Thyroid gland (tissue), 4 donors: ENCODE measurements at regions not wholly inside any gene's neighbourhood (a gene's known extent, or its start where the extent isn't known, plus 50 kb on each side); places are given as distances from the start of the nearest gene placed in this dataset.
A peak's percentile ranks its signal among the peaks of the same experiment; 100 is the strongest.
"Not testable (repeated sequence)": the region's sequence is repeated elsewhere in the genome, so short reads cannot be mapped to it uniquely, and the experiment has no call there.

Experiments
- DNase-seq, 2 donors: peaks; one replicate each; pipeline ENCODE4 v3.0.0-alpha.2; 2019
- H3K27ac ChIP-seq, 3 donors: fragments of 200-600 bp; sonication (generic); 1 replicate in 2 of 3; 2 replicates in 1 of 3; pipeline ENCODE4 v1.5.1; 2016 to 2019; ENCODE audit warnings: mild to moderate bottlenecking in 1 of 3, moderate library complexity in 1 of 3
- H3K27me3 ChIP-seq: fragments of 200-600 bp; sonication (generic); one replicate; pipeline ENCODE4 v1.5.1; 2019
- H3K36me3 ChIP-seq, 2 donors: fragments of 200-600 bp; sonication (generic); one replicate each; pipeline ENCODE4 v1.5.1; 2016 to 2019
- H3K4me1 ChIP-seq, 2 donors: fragments of 200-600 bp; sonication (generic); one replicate each; pipeline ENCODE4 v1.5.1; 2017 to 2019
- H3K4me3 ChIP-seq, 3 donors: fragments of 200-600 bp; sonication (generic); replicated peaks in 1 of 3; 1 replicate in 2 of 3; 2 replicates in 1 of 3; pipeline ENCODE4 v1.5.1; 2016; ENCODE audit warnings: mild to moderate bottlenecking in 1 of 3
- H3K9me3 ChIP-seq: fragments of 200-600 bp; sonication (generic); one replicate; pipeline ENCODE4 v1.5.1; 2017
- POLR2A ChIP-seq, 2 donors: fragments of 450-650 bp; IDR thresholded peaks; one replicate each; pipeline ENCODE4 v1.6.1; 2017; ENCODE audit warnings: antibody characterized with exemption in 2 of 2, mild to moderate bottlenecking in 2 of 2, moderate library complexity in 1 of 2
- WGBS, 2 donors: methylation state at CpG; one replicate each; pipeline ENCODE4 v1.1.5; 2017; 5-methylcytosine and 5-hydroxymethylcytosine counted together
- intact Hi-C: fragments of 100-400 bp; cut with DNase I; formaldehyde crosslinking; loops from one replicate; pipeline ENCODE4 v1.15.1; 2023
- TF ChIP-seq, protein P1 (sequence below), 6 experiments: fragments of 200-600 bp in 3 of 6; fragments of 450-650 bp in 3 of 6; sonication (generic) in 3 of 6; IDR thresholded peaks; one replicate each; pipeline ENCODE4 v1.5.1; 2016 to 2019; ENCODE audit warnings: antibody characterized with exemption in 6 of 6, mild to moderate bottlenecking in 2 of 6, inconsistent platforms in 1 of 6, moderate library complexity in 1 of 6

- no peak for DNase-seq
- Histone ChIP-seq H3K4me3 (no peak overlapping the region), H3K27ac (no peak overlapping the region), H3K9me3 (no peaks in the 10 kb centered on the region), H3K36me3 (no peaks in the 10 kb centered on the region), H3K4me1 (peaks cover 16 to 25% of the 10 kb centered on the region in 2 donors), H3K27me3 (no peaks in the 10 kb centered on the region)
- TF ChIP-seq, protein P1, sequence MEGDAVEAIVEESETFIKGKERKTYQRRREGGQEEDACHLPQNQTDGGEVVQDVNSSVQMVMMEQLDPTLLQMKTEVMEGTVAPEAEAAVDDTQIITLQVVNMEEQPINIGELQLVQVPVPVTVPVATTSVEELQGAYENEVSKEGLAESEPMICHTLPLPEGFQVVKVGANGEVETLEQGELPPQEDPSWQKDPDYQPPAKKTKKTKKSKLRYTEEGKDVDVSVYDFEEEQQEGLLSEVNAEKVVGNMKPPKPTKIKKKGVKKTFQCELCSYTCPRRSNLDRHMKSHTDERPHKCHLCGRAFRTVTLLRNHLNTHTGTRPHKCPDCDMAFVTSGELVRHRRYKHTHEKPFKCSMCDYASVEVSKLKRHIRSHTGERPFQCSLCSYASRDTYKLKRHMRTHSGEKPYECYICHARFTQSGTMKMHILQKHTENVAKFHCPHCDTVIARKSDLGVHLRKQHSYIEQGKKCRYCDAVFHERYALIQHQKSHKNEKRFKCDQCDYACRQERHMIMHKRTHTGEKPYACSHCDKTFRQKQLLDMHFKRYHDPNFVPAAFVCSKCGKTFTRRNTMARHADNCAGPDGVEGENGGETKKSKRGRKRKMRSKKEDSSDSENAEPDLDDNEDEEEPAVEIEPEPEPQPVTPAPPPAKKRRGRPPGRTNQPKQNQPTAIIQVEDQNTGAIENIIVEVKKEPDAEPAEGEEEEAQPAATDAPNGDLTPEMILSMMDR (IDR thresholded peaks at IDR 0.05), result no peak
- no peak for TF ChIP-seq POLR2A (IDR thresholded peaks at IDR 0.05)
- intact Hi-C loops, result no loop called here
These were observed 117.6 kb upstream of the TMEM170B start for GRCh38 chr6:11419763-11420453.

- intact Hi-C loops, result no loop called here
- 78 to 88% methylated on average over 2 of the region's 2 CpGs for WGBS, 2 donors
These were observed 119.2 kb upstream of the TMEM170B start for GRCh38 chr6:11418290-11418905.

GRCh38 chr6:11416936-11417576 is 120.5 kb upstream of the TMEM170B start:
- Histone ChIP-seq H3K4me1 (peaks cover 0 to 1% of the 10 kb centered on the region in 2 donors), H3K9me3 (no peaks in the 10 kb centered on the region), H3K27ac (no peak overlapping the region), H3K27me3 (no peaks in the 10 kb centered on the region), H3K36me3 (no peaks in the 10 kb centered on the region), H3K4me3 (no peak overlapping the region)
- TF ChIP-seq POLR2A (IDR thresholded peaks at IDR 0.05), result no peak
- TF ChIP-seq, protein P1 (IDR thresholded peaks at IDR 0.05), result no peak
- 91 to 96% methylated on average over 27 to 48 of the region's 54 CpGs for WGBS, 2 donors
- intact Hi-C loops, result no loop called here
- DNase-seq, result no peak

More at GRCh38 chr6:11418290-11418905, 119.2 kb upstream of the TMEM170B start:
- no peaks in the 10 kb centered on the region for H3K27me3 ChIP-seq
- TF ChIP-seq POLR2A (IDR thresholded peaks at IDR 0.05), result no peak
- TF ChIP-seq, protein P1 (IDR thresholded peaks at IDR 0.05), result no peak
- H3K4me3 ChIP-seq, result no peak overlapping the region
- peak overlapping the region in 1 of 3 donors; percentile 2 for H3K27ac ChIP-seq
- H3K4me1 ChIP-seq, result peaks cover 3 to 10% of the 10 kb centered on the region in 2 donors
- H3K36me3 ChIP-seq, result no peaks in the 10 kb centered on the region
- no peak for DNase-seq
- no peaks in the 10 kb centered on the region for H3K9me3 ChIP-seq

DNA sequence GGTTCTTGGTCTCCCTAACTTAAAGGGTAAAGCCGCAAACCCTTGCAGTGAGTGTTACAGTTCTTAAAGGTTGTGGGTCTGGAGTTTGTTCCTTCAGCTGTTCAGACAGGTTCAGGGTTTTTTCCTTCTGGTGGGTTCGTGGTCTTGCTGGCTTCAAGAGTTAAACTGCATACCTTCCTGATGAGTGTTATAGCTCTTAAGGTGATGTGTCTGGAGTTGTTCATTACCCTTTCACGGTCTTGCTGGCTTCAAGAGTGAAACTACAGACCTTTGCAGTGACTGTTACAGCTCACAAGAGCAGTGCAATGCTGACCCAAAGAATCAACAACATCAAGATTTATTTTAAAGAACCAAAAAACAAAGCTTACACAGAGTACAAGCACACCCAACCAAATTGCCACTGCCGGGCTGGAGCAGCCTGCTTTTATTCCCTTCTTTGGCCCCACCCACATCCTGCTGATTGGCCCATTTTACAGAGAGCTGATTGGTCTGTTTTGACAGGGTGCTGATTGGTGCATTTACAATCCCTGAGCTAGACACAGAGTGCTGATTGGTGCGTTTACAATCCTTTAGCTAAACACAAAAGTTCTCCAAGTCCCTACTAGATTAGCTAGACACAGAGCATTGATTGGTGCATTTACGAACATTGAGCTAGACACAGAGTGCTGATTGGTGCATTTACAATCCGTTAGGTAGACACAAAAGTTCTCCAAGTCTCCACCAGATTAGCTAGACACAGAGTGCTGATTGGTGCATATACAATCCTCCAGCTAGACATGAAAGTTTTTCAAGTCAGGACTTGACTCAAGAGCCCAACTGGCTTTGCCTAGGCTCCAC is 121.2 kb upstream of the TMEM170B start:
- 73 to 76% methylated on average over 7 of the region's 7 CpGs for WGBS, 2 donors
- H3K4me3 ChIP-seq, H3K36me3 ChIP-seq, H3K27ac ChIP-seq, intact Hi-C loops, H3K4me1 ChIP-seq, DNase-seq, H3K9me3 ChIP-seq, H3K27me3 ChIP-seq: not testable (repeated sequence)

- H3K9me3 ChIP-seq, result no peaks in the 10 kb centered on the region
- WGBS, 2 donors, result 98% methylated on average over 7 of the region's 7 CpGs
- no peaks in the 10 kb centered on the region for H3K36me3 ChIP-seq
- DNase-seq, result no peak
- no peak for TF ChIP-seq POLR2A (IDR thresholded peaks at IDR 0.05)
- TF ChIP-seq, protein P1 (IDR thresholded peaks at IDR 0.05), result no peak
- H3K4me1 ChIP-seq, result peaks cover 0 to 11% of the 10 kb centered on the region in 2 donors
- H3K27ac ChIP-seq, result no peak overlapping the region
- intact Hi-C loops, result no loop called here
- H3K4me3 ChIP-seq, result no peak overlapping the region
- no peaks in the 10 kb centered on the region for H3K27me3 ChIP-seq
These were observed 122.0 kb upstream of the TMEM170B start for GRCh38 chr6:11415557-11415956.
